DMS79 treated with DMSO at 0.1 percent for 48 hours (cell line): ENCODE measurements at regions not wholly inside any gene's neighbourhood (a gene's known extent, or its start where the extent isn't known, plus 50 kb on each side); places are given as distances from the start of the nearest gene placed in this dataset.

ENCODE experiments used
- DNase-seq: peaks from one replicate; lab custom pipeline; 2025; lab: John Stamatoyannopoulos, UW

DNA sequence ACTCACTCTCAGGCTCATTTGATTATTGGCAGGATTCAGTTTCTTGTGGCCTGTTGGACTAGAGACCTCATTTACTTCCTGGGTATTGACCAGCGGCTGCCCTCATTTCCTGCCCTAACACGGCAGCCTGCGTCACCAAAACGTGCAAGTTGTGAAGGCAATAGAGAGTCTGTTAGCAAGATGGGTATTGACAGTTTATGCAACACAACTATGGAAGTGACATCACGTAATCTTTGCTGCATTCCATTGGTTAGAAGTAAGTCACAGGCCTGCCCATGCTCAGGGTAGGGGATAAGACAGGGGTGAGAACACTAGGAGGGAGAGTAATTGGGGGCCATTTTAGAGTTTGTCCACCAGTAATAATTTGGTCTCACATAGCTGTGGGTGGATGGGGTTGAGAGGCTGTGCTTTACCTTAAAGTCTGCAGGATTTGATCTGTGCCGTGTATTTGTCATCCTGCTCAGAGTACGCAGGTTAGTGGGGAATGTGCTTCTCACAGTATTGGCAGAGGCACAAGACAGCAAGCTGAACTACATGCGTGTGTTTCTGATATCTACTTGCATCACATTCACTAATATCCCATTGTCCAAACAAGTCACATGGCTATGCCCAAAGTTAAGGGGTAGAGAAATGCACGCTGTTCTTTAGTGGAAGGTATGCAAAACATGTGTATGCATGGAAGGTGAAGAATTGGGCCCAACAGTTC is 83.3 kb downstream of the EDEM1 start:
- DNase-seq, result no peak

DNA sequence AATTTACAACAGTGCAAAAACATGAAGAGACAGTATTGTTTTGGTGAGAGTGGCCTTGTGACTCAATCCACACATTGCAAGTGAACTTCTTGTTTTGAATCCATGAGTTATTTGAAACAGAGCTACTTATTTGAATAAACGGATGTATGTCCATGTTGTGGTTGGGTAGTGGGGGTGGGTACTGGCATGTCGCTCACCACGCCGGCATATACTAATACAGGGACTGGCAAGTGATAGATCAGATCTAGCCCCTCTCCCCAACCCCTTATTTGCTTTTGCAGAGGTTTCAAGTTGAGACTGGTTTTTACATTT is 83.8 kb downstream of the EDEM1 start:
- no peak for DNase-seq

DNA sequence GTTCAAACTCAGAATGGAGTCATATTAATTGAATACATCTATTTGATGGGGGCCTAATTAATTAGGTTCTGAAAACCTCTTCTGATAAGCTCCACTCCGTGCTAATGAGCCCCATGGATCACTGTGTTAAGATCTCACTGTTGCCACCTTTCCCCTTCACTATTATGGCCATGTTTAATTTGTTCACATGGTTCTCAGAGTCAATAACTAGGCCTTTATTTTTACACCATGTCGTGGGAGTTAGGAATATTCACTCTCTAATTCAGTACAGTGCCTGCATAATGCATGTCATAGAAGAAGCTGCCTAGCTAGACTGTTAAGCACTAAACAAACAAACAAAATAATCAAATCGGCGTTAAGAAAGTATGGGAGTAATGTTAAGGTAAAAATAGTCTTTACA is 84.9 kb downstream of the EDEM1 start:
- DNase-seq, result no peak

DNA sequence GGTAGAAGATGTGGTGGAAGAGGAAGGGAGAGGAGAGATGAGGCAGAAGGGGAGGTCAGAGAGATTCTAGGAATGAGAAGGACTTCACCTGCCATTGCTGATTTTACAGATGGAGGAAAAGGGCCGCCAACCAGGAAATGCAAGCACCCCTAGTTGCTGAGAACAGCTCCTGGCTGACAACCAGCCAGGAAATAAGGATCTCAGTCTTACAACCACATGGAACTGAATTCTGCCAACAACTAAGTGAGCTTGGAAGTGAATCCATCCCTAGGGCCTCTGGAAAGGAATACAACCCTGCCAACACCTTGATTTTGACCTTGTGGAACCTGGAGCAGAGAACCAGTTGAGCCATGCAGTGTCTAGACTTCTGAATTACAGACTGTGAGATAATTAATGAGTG is 86.6 kb downstream of the EDEM1 start:
- no peak for DNase-seq

DNA sequence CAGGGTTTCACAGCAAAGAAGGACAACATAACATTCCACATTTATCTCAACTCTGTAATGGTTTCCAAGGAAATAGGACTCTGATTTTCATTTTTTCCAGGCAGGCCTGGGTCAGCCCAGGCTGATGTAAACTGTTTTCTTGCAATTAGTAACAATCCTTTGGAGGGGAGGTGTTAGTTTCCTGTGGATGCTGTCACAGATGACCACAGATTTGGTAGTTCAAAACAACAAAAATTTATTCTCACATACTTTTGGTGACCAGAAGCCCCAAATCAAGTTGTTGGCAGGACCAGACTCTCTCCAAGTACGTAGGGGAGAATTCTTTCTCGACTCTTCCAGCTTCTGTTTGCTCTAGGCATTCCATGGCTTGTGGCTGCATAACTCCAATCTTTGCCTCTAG is 88.0 kb downstream of the EDEM1 start:
- no peak for DNase-seq

DNA sequence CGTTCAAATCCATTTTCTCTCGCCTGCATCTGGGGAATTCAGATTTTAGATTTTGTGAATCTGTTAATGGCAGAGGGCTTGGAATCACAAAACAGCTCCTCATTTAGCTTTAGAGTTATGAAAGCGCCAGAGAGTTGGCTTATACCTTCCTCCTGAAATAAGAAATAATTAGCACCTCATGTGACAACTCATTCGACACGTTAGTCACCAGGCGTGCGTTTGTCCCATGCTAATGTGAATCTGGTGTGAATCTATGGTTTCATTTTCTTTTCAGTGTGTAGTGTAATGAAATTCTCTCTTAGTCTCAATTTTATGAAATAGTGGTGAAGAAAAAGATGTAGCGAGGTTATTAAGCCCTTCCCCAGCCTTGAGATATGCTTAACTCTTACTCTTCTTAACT is 89.4 kb downstream of the EDEM1 start:
- no peak for DNase-seq

DNA sequence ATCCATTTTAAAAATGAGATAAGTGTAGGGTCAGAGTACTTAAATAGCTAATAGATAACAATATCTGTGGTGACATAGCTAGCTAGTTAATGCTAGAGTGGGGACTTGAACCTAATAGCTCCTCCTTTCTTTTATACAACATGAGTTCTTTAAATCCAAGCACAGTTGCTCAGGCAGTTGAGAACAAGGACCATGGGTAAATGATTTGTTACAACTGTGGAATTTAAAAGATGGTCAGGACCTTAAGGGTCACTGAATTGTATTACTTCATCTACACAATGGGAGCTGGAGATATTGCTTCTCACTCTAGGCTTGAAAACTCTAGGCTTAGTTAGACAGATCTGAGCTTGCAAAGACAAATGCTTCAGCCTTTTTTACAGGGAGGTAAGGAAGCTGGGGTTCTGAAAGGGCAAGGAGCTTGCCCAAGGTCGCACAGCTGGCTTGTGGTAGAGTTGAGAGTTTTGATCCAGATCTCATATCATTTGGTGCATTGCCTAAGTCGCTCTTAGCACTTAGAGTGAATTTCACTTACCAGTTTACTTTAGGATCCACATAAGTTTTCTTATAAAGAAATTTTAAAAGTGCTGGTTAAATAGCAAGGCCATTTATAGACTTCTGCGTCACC is 90.2 kb downstream of the EDEM1 start:
- no peak for DNase-seq

DNA sequence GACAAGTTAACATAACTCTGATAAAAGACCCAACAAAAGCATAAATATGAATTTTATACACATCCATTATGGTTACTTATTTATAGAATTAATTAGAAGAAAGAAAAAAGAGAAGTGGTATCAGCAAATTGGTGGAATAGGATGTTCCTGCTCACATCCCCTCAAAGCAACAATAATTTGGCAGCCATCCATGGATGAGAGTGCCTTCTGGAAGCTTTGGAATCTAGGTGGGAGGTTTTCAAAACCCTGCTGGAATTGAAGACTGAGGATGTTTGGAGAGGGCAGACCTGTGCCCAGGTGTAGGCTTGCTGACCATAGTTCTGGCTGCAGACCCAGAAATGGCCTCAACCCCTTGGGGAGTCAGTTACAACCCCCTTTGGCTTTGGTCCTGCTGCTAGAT is 91.2 kb downstream of the EDEM1 start:
- DNase-seq, result no peak

- DNase-seq, result no peak
Observed at GRCh38 chr3:5282703-5283102, 95.2 kb downstream of the EDEM1 start.

GRCh38 chr3:5285439-5285838 is 97.9 kb downstream of the EDEM1 start:
- DNase-seq, result no peak

- DNase-seq, result no peak
Observed at GRCh38 chr3:5290915-5291314, 103.4 kb downstream of the EDEM1 start.

GRCh38 chr3:5292512-5292911 is 105.0 kb downstream of the EDEM1 start:
- DNase-seq, result no peak

GRCh38 chr3:5293207-5293606 is 105.7 kb downstream of the EDEM1 start:
- DNase-seq, result no peak

DNA sequence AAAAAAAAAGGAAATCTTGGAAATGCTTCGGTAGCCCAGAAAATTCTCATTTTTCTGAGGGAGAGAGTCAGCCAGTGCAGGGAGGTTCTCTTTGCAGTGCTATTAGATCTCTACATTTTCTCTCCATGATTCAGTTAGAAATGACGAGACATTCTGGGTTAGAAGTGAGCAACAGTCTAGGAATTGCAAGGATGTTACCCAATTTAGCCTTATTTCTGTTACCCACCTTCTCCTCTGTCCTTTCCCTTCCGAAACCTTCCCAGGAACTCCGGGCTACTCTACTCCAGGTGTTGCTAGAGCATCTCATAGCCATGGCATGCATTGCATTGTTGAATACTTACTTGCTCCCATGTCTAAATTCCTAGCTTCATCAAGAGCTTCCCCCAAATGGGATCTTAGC is 106.8 kb downstream of the EDEM1 start:
- DNase-seq, result no peak

DNA sequence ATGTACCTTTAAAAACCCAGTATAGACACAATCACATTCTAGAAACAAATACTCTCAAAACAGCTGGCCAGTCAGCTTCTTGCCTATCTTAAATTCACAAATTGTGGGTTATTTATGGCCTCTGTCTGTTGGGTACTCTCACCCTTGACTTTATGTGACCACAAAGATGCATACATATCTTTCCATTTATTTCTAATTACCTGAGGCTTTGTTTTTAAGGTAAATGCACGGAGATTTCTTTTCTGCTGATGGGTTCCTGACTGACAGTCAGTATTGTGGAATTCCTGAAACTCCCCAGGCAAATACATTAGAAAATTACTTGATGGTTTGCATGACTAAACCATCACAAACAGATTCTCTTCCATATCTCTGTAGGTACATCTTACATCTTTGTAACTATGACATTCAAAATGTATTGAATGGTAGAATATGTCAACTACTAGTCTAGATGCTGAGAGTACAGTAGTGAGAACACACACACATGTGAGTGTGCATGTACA is 107.7 kb downstream of the EDEM1 start:
- DNase-seq, result no peak

DNA sequence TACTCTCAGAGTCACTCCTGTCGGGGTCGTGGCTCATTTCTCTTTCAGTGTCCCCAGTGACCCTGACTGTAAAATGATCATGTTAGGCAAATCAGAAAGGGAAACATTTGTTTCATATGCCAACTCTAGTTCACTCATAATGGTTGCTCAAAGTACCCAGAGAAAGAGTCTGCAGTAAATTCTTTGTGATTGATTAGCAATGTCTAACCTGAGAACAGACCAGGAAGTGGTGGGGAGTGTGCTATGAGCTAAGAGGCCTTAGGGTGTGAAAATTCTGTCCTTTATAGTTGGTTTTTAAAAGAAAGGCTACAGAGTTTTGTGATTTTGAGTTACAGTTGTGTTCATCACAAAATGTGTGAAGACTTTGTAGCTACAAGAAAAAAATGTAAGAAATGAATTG is 108.9 kb downstream of the EDEM1 start:
- no peak for DNase-seq

GRCh38 chr3:5297895-5298294 is 110.4 kb downstream of the EDEM1 start:
- DNase-seq, result no peak

- no peak for DNase-seq
Observed at GRCh38 chr3:5298453-5298852, 110.9 kb downstream of the EDEM1 start.

DNA sequence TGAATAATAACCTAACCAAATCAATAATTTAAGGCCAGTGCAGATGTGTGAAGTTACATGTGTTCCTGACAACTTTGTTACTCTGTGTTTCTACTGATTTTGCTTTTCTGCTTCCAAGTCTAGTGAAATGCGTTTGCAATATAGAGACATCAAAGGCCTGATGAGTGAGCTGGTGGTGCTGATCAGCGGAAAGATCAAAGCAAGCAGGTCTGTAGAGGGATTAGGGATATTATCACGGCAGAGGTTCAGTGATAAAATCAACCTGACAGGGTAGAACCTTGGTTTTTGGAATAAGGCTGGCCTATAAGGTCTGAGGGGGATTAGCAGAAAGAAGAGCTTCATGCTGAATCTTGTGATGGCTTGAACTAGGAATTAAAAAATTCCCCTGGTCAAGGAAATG is 111.7 kb downstream of the EDEM1 start:
- no peak for DNase-seq

GRCh38 chr3:5300638-5301037 is 113.1 kb downstream of the EDEM1 start:
- no peak for DNase-seq

- no peak for DNase-seq
Observed at GRCh38 chr3:5301651-5302297, 114.3 kb downstream of the EDEM1 start.

DNA sequence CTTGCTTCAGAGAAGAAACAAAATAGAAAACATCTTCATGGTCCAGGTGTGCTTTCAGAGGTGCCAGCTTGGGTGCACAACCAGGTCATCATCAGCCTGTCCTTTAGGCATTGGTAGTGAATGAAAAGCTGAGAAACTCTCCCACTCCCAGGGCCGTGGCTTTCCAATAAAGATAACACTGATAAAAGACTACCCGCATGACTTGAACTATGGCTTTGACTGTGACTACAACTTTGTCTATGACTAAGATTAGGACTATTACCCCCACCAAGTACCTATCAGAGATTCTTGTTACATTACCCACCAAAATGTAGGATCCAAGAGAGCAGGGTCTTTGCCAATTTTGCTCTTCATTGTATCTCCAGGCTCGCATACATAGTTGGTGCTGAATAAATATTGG is 115.2 kb downstream of the EDEM1 start:
- no peak for DNase-seq

DNA sequence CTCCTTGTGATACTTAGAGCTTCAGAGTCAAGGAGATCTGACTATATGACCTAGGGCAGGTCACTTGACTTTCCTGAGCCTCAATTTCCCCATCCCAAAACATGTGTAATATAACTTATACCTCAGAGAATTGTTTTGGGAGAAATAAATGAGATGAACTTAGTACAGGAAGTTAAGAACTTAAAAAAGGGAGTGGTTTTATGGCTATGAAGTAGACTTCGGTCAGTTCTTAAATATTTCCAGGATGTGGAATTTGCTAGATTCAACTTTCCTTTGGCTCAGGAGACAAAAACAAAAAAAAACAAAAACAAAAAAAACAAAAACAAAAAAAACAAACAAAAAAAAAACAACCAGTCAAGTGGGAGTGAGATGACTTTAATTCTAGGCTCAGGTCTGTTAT is 116.7 kb downstream of the EDEM1 start:
- no peak for DNase-seq
